Omental fat pad (tissue), 3 donors: ENCODE measurements at regions not wholly inside any gene's neighbourhood (a gene's known extent, or its start where the extent isn't known, plus 50 kb on each side); places are given as distances from the start of the nearest gene placed in this dataset.
"Not testable (repeated sequence)": the region's sequence is repeated elsewhere in the genome, so short reads cannot be mapped to it uniquely, and the experiment has no call there.

Experiments used
- ATAC-seq: fragments of 150-250 bp; one replicate; pipeline ENCODE4 v1.9.1; 2016; ENCODE audit warnings: mild to moderate bottlenecking, moderate library complexity; ENCODE audit not compliant: low FRiP score
- DNase-seq: peaks from one replicate; pipeline ENCODE4 v3.0.0-alpha.2; 2019; ENCODE audit warnings: low spot score
- TF ChIP-seq, protein P1 (sequence below), 3 donors: fragments of 450-650 bp; IDR thresholded peaks; one replicate each; pipeline ENCODE4 v1.5.1; 2016 to 2017; ENCODE audit warnings: antibody characterized with exemption in 3 of 3, mild to moderate bottlenecking in 3 of 3, moderate library complexity in 2 of 3

DNA sequence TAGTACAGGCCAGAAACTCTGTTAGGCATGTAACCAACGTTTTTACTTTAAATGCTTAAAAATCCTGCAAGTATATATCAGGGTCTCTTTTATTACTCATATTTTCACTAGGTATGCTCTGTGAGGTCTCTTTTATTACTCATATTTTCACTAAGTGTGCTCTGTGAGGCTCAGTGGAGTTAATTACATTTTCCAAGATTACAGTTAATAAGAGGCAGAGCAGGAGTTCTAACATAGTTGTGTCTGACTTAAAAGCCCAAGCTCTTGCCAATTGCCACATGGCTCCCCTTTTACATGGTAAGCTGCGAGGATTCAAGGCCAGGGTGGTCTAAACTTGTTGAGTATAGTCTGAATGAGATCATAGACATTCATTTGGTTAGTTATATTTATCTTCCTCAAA is 81.0 kb upstream of the ARMCX2 start:
- no peak for ATAC-seq
- no peak for DNase-seq
- TF ChIP-seq, protein P1, sequence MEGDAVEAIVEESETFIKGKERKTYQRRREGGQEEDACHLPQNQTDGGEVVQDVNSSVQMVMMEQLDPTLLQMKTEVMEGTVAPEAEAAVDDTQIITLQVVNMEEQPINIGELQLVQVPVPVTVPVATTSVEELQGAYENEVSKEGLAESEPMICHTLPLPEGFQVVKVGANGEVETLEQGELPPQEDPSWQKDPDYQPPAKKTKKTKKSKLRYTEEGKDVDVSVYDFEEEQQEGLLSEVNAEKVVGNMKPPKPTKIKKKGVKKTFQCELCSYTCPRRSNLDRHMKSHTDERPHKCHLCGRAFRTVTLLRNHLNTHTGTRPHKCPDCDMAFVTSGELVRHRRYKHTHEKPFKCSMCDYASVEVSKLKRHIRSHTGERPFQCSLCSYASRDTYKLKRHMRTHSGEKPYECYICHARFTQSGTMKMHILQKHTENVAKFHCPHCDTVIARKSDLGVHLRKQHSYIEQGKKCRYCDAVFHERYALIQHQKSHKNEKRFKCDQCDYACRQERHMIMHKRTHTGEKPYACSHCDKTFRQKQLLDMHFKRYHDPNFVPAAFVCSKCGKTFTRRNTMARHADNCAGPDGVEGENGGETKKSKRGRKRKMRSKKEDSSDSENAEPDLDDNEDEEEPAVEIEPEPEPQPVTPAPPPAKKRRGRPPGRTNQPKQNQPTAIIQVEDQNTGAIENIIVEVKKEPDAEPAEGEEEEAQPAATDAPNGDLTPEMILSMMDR (IDR thresholded peaks at IDR 0.05), result no peak

DNA sequence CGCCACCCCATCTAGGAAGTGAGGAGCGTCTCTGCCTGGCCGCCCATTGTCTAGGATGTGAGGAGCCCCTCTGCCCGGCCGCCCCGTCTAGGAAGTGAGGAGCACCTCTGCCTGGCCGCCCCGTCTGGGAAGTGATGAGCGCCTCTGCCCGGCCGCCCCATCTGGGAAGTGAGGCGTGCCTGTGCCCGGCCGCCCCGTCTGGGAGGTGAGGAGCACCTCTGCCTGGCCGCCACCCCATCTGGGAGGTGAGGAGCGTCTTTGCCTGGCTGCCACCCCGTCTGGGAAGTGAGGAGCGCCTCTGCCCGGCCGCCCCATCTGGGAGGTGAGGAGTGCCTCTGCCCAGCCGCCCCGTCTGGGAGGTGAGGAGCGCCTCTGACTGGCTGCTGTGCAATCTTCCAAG is 79.2 kb upstream of the ARMCX2 start:
- DNase-seq, ATAC-seq: not testable (repeated sequence)

DNA sequence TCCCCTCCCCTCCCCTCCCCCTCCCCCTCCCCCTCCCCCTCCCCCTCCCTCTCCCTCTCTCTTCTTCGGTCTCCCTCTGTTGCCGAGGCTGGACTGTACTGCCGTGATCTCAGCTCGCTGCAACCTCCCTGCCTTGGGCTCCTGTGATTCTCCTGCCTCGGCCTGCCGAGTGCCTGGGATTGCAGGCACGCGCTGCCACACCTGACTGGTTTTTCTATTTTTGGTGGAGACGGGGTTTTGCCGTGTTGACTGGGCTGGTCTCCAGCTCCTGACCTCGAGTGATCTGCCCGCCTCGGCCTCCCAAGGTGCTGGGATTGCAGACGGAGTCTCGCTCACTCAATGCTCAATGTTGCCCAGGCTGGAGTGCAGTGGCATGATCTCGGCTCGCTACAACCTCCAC is 78.8 kb upstream of the ARMCX2 start:
- ATAC-seq, DNase-seq: not testable (repeated sequence)

DNA sequence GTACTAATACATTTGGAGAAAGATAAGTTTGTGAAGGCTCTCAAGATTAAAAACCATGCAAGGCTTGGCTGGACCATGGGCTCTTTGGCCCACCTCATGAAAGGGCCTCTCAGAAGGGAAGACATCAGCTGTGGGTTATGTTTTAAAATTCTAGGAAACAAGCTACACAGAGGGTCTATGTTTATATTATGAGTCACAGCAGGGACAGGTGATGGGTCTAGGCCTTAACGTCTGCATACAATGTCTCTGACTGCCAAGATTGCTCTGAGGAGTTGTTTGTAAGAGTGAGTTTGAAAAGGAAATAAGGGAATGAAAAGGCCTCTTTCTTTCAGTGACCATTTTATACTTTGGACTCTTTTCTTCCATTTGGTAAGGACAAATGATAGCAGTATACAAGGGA is 77.0 kb upstream of the ARMCX2 start:
- TF ChIP-seq, protein P1 (IDR thresholded peaks at IDR 0.05), result no peak
- no peak for ATAC-seq
- no peak for DNase-seq

DNA sequence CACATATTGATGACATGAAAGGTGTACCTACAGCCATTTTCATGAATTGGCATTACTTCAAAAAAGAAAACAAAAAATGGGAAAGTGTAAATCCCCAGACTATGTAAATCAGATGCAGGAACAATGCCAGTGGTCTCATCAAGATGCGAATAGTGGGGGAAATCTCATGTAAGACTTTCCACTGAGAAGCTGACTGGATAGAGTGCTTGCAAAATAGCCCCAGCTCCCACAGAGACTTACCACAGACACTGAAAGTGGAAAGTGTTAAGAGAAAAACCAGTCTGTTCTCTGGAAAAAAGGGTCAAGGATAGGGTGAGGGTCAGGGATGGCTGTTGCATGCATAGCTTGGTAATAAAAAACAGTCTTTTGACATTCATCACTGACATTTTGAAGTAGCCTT is 73.2 kb upstream of the ARMCX2 start:
- TF ChIP-seq, protein P1 (IDR thresholded peaks at IDR 0.05), result no peak
- no peak for ATAC-seq

DNA sequence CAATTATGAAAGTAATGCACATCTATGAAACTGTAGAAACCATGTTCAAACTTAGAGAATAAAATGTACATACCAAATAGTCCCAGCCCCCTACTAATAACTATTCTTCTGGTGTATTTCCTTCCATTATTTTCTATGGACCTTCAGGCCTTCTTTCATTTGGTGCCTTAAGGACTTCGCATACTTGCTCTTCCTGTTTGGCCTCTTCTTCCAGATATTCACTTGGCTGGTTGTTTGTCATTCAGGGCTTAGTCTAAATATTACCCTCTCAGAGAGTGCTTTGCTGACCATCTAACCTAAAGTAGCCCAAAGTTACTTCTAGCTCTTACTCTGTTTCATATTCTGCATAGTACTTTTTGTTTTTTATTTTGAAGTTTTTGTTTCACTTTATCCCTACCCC is 70.3 kb upstream of the ARMCX2 start:
- DNase-seq (no peak), ATAC-seq (no peak)
- TF ChIP-seq, protein P1 (IDR thresholded peaks at IDR 0.05), result no peak

More for the DNA sequence above, 73.2 kb upstream of the ARMCX2 start:
- DNase-seq, result no peak
